ENCODE measurements at regions not wholly inside any gene's neighbourhood (a gene's known extent, or its start where the extent isn't known, plus 50 kb on each side); places are given as distances from the start of the nearest gene placed in this dataset.

- no peak for TF ChIP-seq CREB1 (IDR thresholded peaks at IDR 0.05; ENCODE audit: low read depth)
- no peak for TF ChIP-seq YY1 (IDR thresholded peaks at IDR 0.05; ENCODE audit: low read depth)
- no peak for TF ChIP-seq RAD21 (IDR thresholded peaks at IDR 0.05; ENCODE audit: low read depth)
- no peak for TF ChIP-seq FOXM1 (IDR thresholded peaks at IDR 0.05; ENCODE audit: borderline replicate concordance, low read depth)
- TF ChIP-seq EGR1 (IDR thresholded peaks at IDR 0.05): no peak
- no peak for TF ChIP-seq EP300 (IDR thresholded peaks at IDR 0.05; ENCODE audit: borderline replicate concordance)
- TF ChIP-seq REST (IDR thresholded peaks at IDR 0.05; ENCODE audit: low read depth): no peak
- no peak for TF ChIP-seq TCF12 (IDR thresholded peaks at IDR 0.05; ENCODE audit: low read depth)
- no peak for TF ChIP-seq USF1 (IDR thresholded peaks at IDR 0.05)
- TF ChIP-seq MAX (IDR thresholded peaks at IDR 0.05): no peak
- TF ChIP-seq ZBTB7A (IDR thresholded peaks at IDR 0.05; ENCODE audit: low read depth): no peak
These were observed 75.5 kb upstream of the ATP5MC3 start for GRCh38 chr2:175256806-175257585.

GRCh38 chr2:175253871-175254270 lies 72.4 kb upstream of the ATP5MC3 start:
- TF ChIP-seq MAX (IDR thresholded peaks at IDR 0.05) (no peak), EP300 (IDR thresholded peaks at IDR 0.05; ENCODE audit: borderline replicate concordance) (no peak), TAF1 (IDR thresholded peaks at IDR 0.05; ENCODE audit: low read depth) (no peak), REST (IDR thresholded peaks at IDR 0.05; ENCODE audit: low read depth) (no peak), EGR1 (IDR thresholded peaks at IDR 0.05) (no peak), YY1 (IDR thresholded peaks at IDR 0.05; ENCODE audit: low read depth) (no peak), TCF12 (IDR thresholded peaks at IDR 0.05; ENCODE audit: low read depth) (no peak), ZBTB7A (IDR thresholded peaks at IDR 0.05; ENCODE audit: low read depth) (no peak)

- peak; percentile 56 for TF ChIP-seq RAD21 (IDR thresholded peaks at IDR 0.05; ENCODE audit: low read depth)
- TF ChIP-seq USF1 (IDR thresholded peaks at IDR 0.05): no peak
These were observed 70.0 kb upstream of the ATP5MC3 start for GRCh38 chr2:175251425-175252041.

GRCh38 chr2:175247159-175247558 lies 65.6 kb upstream of the ATP5MC3 start:
- TF ChIP-seq USF1 (IDR thresholded peaks at IDR 0.05): no peak
- no peak for TF ChIP-seq NFIC (IDR thresholded peaks at IDR 0.05)
- TF ChIP-seq EGR1 (IDR thresholded peaks at IDR 0.05): no peak
- TF ChIP-seq RAD21 (IDR thresholded peaks at IDR 0.05; ENCODE audit: low read depth): no peak
- TF ChIP-seq MAX (IDR thresholded peaks at IDR 0.05): no peak
- no peak for TF ChIP-seq REST (IDR thresholded peaks at IDR 0.05; ENCODE audit: low read depth)
- no peak for TF ChIP-seq FOXM1 (IDR thresholded peaks at IDR 0.05; ENCODE audit: borderline replicate concordance, low read depth)
- TF ChIP-seq CEBPB (IDR thresholded peaks at IDR 0.05): no peak
- TF ChIP-seq ZBTB7A (IDR thresholded peaks at IDR 0.05; ENCODE audit: low read depth): no peak
- TF ChIP-seq CREB1 (IDR thresholded peaks at IDR 0.05; ENCODE audit: low read depth): no peak
- TF ChIP-seq YY1 (IDR thresholded peaks at IDR 0.05; ENCODE audit: low read depth): no peak
- no peak for TF ChIP-seq TAF1 (IDR thresholded peaks at IDR 0.05; ENCODE audit: low read depth)
- no peak for TF ChIP-seq TEAD4 (IDR thresholded peaks at IDR 0.05)
- TF ChIP-seq EP300 (IDR thresholded peaks at IDR 0.05; ENCODE audit: borderline replicate concordance): no peak
